Mesendoderm (in vitro differentiated cells): ENCODE measurements at regions not wholly inside any gene's neighbourhood (a gene's known extent, or its start where the extent isn't known, plus 50 kb on each side); places are given as distances from the start of the nearest gene placed in this dataset.

Experiments used
- DNase-seq: peaks from one replicate; pipeline ENCODE4 v3.0.0; 2013
- H2AK5ac ChIP-seq: 2 replicates; pipeline ENCODE4 v1.6.1; 2013; ENCODE audit warnings: low read length, inconsistent platforms
- H2BK120ac ChIP-seq: 2 replicates; pipeline ENCODE4 v1.6.1; 2013; ENCODE audit warnings: low read depth, mild to moderate bottlenecking, low read length, moderate library complexity, mixed read lengths
- H2BK15ac ChIP-seq: replicated peaks from 2 replicates; pipeline ENCODE4 v1.6.1; 2013; ENCODE audit warnings: low read depth, mild to moderate bottlenecking, moderate library complexity
- H2BK5ac ChIP-seq: 2 replicates; pipeline ENCODE4 v1.6.1; 2013; ENCODE audit warnings: low read length, inconsistent platforms
- H3K18ac ChIP-seq: 2 replicates; pipeline ENCODE4 v1.6.1; 2013; ENCODE audit warnings: mild to moderate bottlenecking, low read length, mixed read lengths
- H3K23ac ChIP-seq: one replicate; pipeline ENCODE4 v1.6.1; 2013; ENCODE audit warnings: low read length
- H3K27ac ChIP-seq: 2 replicates; pipeline ENCODE4 v1.5.1; 2013; ENCODE audit warnings: low read depth, mild to moderate bottlenecking, inconsistent platforms, low read length, moderate library complexity
- H3K27me3 ChIP-seq: 2 replicates; pipeline ENCODE4 v1.6.1; 2013; ENCODE audit warnings: low read length, control low read depth, mild to moderate bottlenecking, inconsistent platforms; ENCODE audit not compliant: insufficient read depth, poor library complexity
- H3K36me3 ChIP-seq: 2 replicates; pipeline ENCODE4 v1.6.1; 2013; ENCODE audit warnings: low read length, inconsistent platforms; ENCODE audit not compliant: control insufficient read depth, insufficient read depth
- H3K4ac ChIP-seq: one replicate; pipeline ENCODE4 v1.6.1; 2013; ENCODE audit warnings: low read depth, mild to moderate bottlenecking, low read length, moderate library complexity
- H3K4me1 ChIP-seq: 2 replicates; pipeline ENCODE4 v1.6.1; 2013; ENCODE audit warnings: low read depth, low read length, inconsistent platforms; ENCODE audit not compliant: control insufficient read depth
- H3K4me2 ChIP-seq: 2 replicates; pipeline ENCODE4 v1.6.1; 2013; ENCODE audit warnings: low read length
- H3K4me3 ChIP-seq: 2 replicates; pipeline ENCODE4 v1.5.1; 2013; ENCODE audit warnings: mild to moderate bottlenecking, low read length
- H3K56ac ChIP-seq: one replicate; pipeline ENCODE4 v1.6.1; 2013; ENCODE audit warnings: low read length
- H3K79me1 ChIP-seq: 2 replicates; pipeline ENCODE4 v1.6.1; 2013; ENCODE audit warnings: low read length, inconsistent platforms
- H3K79me2 ChIP-seq: 2 replicates; pipeline ENCODE4 v1.6.1; 2013; ENCODE audit warnings: mild to moderate bottlenecking, low read length; ENCODE audit not compliant: control insufficient read depth, insufficient read depth
- H3K9ac ChIP-seq: 2 replicates; pipeline ENCODE4 v1.6.1; 2013; ENCODE audit warnings: low read length, inconsistent platforms
- H4K5ac ChIP-seq: one replicate; pipeline ENCODE4 v1.6.1; 2013; ENCODE audit warnings: low read length
- H4K8ac ChIP-seq: one replicate; pipeline ENCODE4 v1.6.1; 2013; ENCODE audit warnings: low read depth, mild to moderate bottlenecking, control low read depth, low read length, moderate library complexity
- WGBS: extraction: QIAGEN DNeasy Blood & Tissue Kit; methylation state at CpG from one replicate; pipeline ENCODE4 v1.1.7; 2013; ENCODE audit warnings: low lambda C conversion rate, missing lambda C conversion rate; ENCODE audit not compliant: insufficient coverage; ENCODE audit errors: extremely low coverage; 5-methylcytosine and 5-hydroxymethylcytosine counted together

DNA sequence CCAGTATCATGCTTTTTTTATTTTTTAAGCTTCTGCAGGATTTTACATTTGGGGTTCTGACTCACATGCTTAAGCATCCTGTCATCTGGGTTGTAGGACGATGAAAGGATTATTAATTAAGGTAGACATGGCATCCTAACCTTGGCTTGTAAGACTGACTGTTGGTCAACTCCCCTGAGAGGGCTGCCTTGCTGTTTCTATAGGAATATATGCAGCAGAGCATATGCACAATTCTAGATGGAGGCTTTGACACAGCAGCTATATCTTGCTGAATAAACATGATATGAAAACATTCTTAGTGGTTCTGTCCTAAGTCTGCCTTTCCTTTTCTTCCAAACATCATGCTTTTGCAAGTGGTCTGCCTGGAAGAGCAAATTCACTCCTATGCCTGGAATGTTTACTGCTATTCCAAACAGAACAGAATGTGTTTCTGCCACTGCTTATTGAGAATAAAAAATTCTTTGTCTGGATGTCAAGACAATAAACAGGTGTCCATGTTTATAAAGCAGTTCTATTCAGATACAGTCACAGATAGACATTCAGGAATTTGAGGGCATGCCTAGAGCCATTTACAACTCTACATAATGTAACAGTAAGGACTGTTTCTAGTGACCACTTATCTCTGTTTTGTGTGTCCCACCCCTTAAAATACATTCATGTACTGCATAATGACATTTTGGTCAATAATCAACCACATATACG, 166.2 kb upstream of the PPP2R2B start:
- H3K23ac ChIP-seq, result no peak overlapping the region
- H3K36me3 ChIP-seq, result no peaks in the 10 kb centered on the region
- H3K4ac ChIP-seq, result no peak overlapping the region
- H4K5ac ChIP-seq, result no peak overlapping the region
- peaks cover 9% of the 10 kb centered on the region for H3K4me1 ChIP-seq
- no peak overlapping the region for H3K4me3 ChIP-seq
- no peaks in the 10 kb centered on the region for H3K79me2 ChIP-seq
- H3K27me3 ChIP-seq, result no peaks in the 10 kb centered on the region
- no peak overlapping the region for H3K9ac ChIP-seq
- H3K18ac ChIP-seq, result no peak overlapping the region
- no peak overlapping the region for H4K8ac ChIP-seq
- no peak overlapping the region for H2AK5ac ChIP-seq
- H2BK120ac ChIP-seq, result peak overlapping the region; percentile 6
- no peak overlapping the region for H3K4me2 ChIP-seq
- no peak overlapping the region for H3K56ac ChIP-seq
- DNase-seq, result no peak
- H2BK5ac ChIP-seq, result no peak overlapping the region
- no peaks in the 10 kb centered on the region for H3K79me1 ChIP-seq
- peak overlapping the region; percentile 57 for H2BK15ac ChIP-seq
- no CpG with 5 or more reads among the region's 2 CpGs for WGBS
- H3K27ac ChIP-seq, result no peak overlapping the region

GRCh38 chr5:147045290-147045689, 166.7 kb upstream of the PPP2R2B start:
- H2BK5ac ChIP-seq, result peak overlapping the region; percentile 27
- no peaks in the 10 kb centered on the region for H3K79me2 ChIP-seq
- no peak overlapping the region for H3K9ac ChIP-seq
- WGBS, result no CpG with 5 or more reads among the region's 3 CpGs
- no peaks in the 10 kb centered on the region for H3K36me3 ChIP-seq
- H4K5ac ChIP-seq, result peak overlapping the region; percentile 53
- no peak overlapping the region for H2BK15ac ChIP-seq
- H2BK120ac ChIP-seq, result no peak overlapping the region
- no peak overlapping the region for H3K4me2 ChIP-seq
- no peaks in the 10 kb centered on the region for H3K79me1 ChIP-seq
- no peak overlapping the region for H3K18ac ChIP-seq
- H3K27ac ChIP-seq, result peak overlapping the region; percentile 2
- no peak for DNase-seq
- H3K56ac ChIP-seq, result no peak overlapping the region
- no peak overlapping the region for H4K8ac ChIP-seq
- H3K4me1 ChIP-seq, result peaks cover 9% of the 10 kb centered on the region
- no peaks in the 10 kb centered on the region for H3K27me3 ChIP-seq
- no peak overlapping the region for H3K23ac ChIP-seq
- H3K4me3 ChIP-seq, result no peak overlapping the region
- no peak overlapping the region for H2AK5ac ChIP-seq
- H3K4ac ChIP-seq, result no peak overlapping the region

GRCh38 chr5:147046281-147046680, 167.7 kb upstream of the PPP2R2B start:
- peaks cover 3% of the 10 kb centered on the region for H3K4me1 ChIP-seq
- no peak overlapping the region for H3K23ac ChIP-seq
- no CpG with 5 or more reads among the region's 1 CpG for whole genome bisulfite sequencing
- no peak overlapping the region for H2BK5ac ChIP-seq
- no peaks in the 10 kb centered on the region for H3K79me1 ChIP-seq
- H3K79me2 ChIP-seq, result no peaks in the 10 kb centered on the region
- H3K4me2 ChIP-seq, result no peak overlapping the region
- H2BK15ac ChIP-seq, result no peak overlapping the region
- H3K27ac ChIP-seq, result no peak overlapping the region
- no peak overlapping the region for H3K56ac ChIP-seq
- peak; percentile 41 for DNase-seq
- no peak overlapping the region for H4K8ac ChIP-seq
- H3K9ac ChIP-seq, result no peak overlapping the region
- no peak overlapping the region for H3K4me3 ChIP-seq
- H4K5ac ChIP-seq, result no peak overlapping the region
- no peak overlapping the region for H2BK120ac ChIP-seq
- no peak overlapping the region for H3K18ac ChIP-seq
- H3K4ac ChIP-seq, result no peak overlapping the region
- H3K27me3 ChIP-seq, result no peaks in the 10 kb centered on the region
- H3K36me3 ChIP-seq, result no peaks in the 10 kb centered on the region
- H2AK5ac ChIP-seq, result no peak overlapping the region

DNA sequence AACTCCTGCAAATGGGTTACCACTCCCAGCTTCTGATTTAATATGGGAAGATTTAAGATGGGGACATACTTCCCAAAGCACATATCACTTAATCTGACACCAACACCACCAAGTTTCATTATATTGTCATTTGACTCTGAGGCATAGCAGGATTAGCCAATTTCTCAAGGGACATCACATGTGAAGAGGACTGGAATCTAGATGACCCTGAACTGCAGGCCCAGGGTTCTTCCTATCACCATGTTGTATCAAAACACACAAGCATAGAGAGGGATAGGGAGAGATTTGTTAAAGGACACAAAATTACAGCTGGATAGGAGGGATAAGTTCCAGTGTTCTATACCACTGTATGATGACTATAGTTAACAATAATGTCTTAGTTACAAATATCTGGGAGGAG, 168.3 kb upstream of the PPP2R2B start:
- H3K36me3 ChIP-seq, result no peaks in the 10 kb centered on the region
- H2AK5ac ChIP-seq, result no peak overlapping the region
- no peak overlapping the region for H3K27ac ChIP-seq
- H3K79me1 ChIP-seq, result no peaks in the 10 kb centered on the region
- DNase-seq, result no peak
- no peak overlapping the region for H3K23ac ChIP-seq
- H3K27me3 ChIP-seq, result no peaks in the 10 kb centered on the region
- no peak overlapping the region for H4K8ac ChIP-seq
- peak overlapping the region; percentile 28 for H3K18ac ChIP-seq
- peaks cover 3% of the 10 kb centered on the region for H3K4me1 ChIP-seq
- no peak overlapping the region for H3K4ac ChIP-seq
- no peak overlapping the region for H3K4me3 ChIP-seq
- H4K5ac ChIP-seq, result no peak overlapping the region
- H3K79me2 ChIP-seq, result no peaks in the 10 kb centered on the region
- no peak overlapping the region for H2BK5ac ChIP-seq
- H3K56ac ChIP-seq, result no peak overlapping the region
- H3K4me2 ChIP-seq, result no peak overlapping the region
- no peak overlapping the region for H3K9ac ChIP-seq
- no peak overlapping the region for H2BK120ac ChIP-seq
- no peak overlapping the region for H2BK15ac ChIP-seq

GRCh38 chr5:147049764-147050163, 171.2 kb upstream of the PPP2R2B start:
- H3K56ac ChIP-seq, result no peak overlapping the region
- no peak overlapping the region for H3K27ac ChIP-seq
- H2BK120ac ChIP-seq, result no peak overlapping the region
- H3K4me1 ChIP-seq, result peaks cover 3% of the 10 kb centered on the region
- no peak overlapping the region for H2AK5ac ChIP-seq
- H3K4me2 ChIP-seq, result no peak overlapping the region
- H3K36me3 ChIP-seq, result no peaks in the 10 kb centered on the region
- WGBS, result no CpG with 5 or more reads among the region's 2 CpGs
- DNase-seq, result no peak
- no peak overlapping the region for H2BK15ac ChIP-seq
- no peak overlapping the region for H3K23ac ChIP-seq
- no peaks in the 10 kb centered on the region for H3K79me2 ChIP-seq
- no peak overlapping the region for H3K18ac ChIP-seq
- no peaks in the 10 kb centered on the region for H3K27me3 ChIP-seq
- no peak overlapping the region for H3K4me3 ChIP-seq
- no peak overlapping the region for H2BK5ac ChIP-seq
- no peak overlapping the region for H3K9ac ChIP-seq
- no peak overlapping the region for H4K5ac ChIP-seq
- H3K79me1 ChIP-seq, result no peaks in the 10 kb centered on the region
- H3K4ac ChIP-seq, result no peak overlapping the region
- no peak overlapping the region for H4K8ac ChIP-seq

- H3K4me2 ChIP-seq, result no peak overlapping the region
These were observed 171.6 kb upstream of the PPP2R2B start for GRCh38 chr5:147050172-147050571.

More at GRCh38 chr5:147050172-147050571, 171.6 kb upstream of the PPP2R2B start:
- H3K9ac ChIP-seq, result no peak overlapping the region
- H3K79me2 ChIP-seq, result no peaks in the 10 kb centered on the region
- H3K27me3 ChIP-seq, result no peaks in the 10 kb centered on the region
- no peak overlapping the region for H3K27ac ChIP-seq
- H3K4me3 ChIP-seq, result no peak overlapping the region
- H3K18ac ChIP-seq, result no peak overlapping the region
- no peak overlapping the region for H4K8ac ChIP-seq
- H3K4me1 ChIP-seq, result peaks cover 3% of the 10 kb centered on the region
- H2BK15ac ChIP-seq, result no peak overlapping the region
- no peaks in the 10 kb centered on the region for H3K79me1 ChIP-seq
- no peaks in the 10 kb centered on the region for H3K36me3 ChIP-seq
- WGBS, result no CpG with 5 or more reads among the region's 2 CpGs
- no peak for DNase-seq
- no peak overlapping the region for H2AK5ac ChIP-seq
- no peak overlapping the region for H2BK120ac ChIP-seq
- H3K56ac ChIP-seq, result no peak overlapping the region
- no peak overlapping the region for H2BK5ac ChIP-seq
- no peak overlapping the region for H4K5ac ChIP-seq
- no peak overlapping the region for H3K23ac ChIP-seq
- H3K4ac ChIP-seq, result no peak overlapping the region
